Glutamatergic neuron (in vitro differentiated cells): ENCODE measurements at regions not wholly inside any gene's neighbourhood (a gene's known extent, or its start where the extent isn't known, plus 50 kb on each side); places are given as distances from the start of the nearest gene placed in this dataset.

ENCODE experiments used
- DNase-seq: peaks from one replicate; pipeline ENCODE4 v3.0.0; 2022
- H3K27ac Mint-ChIP-seq: one replicate; pipeline ENCODE4 v1.8.0; 2020; ENCODE audit warnings: mild to moderate bottlenecking, mixed read lengths, inconsistent platforms; ENCODE audit not compliant: unreplicated experiment
- H3K27me3 Mint-ChIP-seq: one replicate; pipeline ENCODE4 v1.8.0; 2020; ENCODE audit warnings: mild to moderate bottlenecking, moderate library complexity, mixed read lengths, inconsistent platforms; ENCODE audit not compliant: unreplicated experiment
- H3K36me3 Mint-ChIP-seq: one replicate; pipeline ENCODE4 v1.8.0; 2020; ENCODE audit warnings: mild to moderate bottlenecking, mixed read lengths, inconsistent platforms; ENCODE audit not compliant: unreplicated experiment
- H3K4me1 Mint-ChIP-seq: one replicate; pipeline ENCODE4 v1.8.0; 2020; ENCODE audit warnings: mild to moderate bottlenecking, low read depth, mixed read lengths, inconsistent platforms; ENCODE audit not compliant: unreplicated experiment
- H3K4me3 Mint-ChIP-seq: one replicate; pipeline ENCODE4 v1.8.0; 2020; ENCODE audit warnings: mild to moderate bottlenecking, mixed read lengths, inconsistent platforms; ENCODE audit not compliant: unreplicated experiment
- H3K9me3 Mint-ChIP-seq: one replicate; pipeline ENCODE4 v1.8.0; 2020; ENCODE audit warnings: mild to moderate bottlenecking, moderate library complexity, mixed read lengths, inconsistent platforms; ENCODE audit not compliant: unreplicated experiment
- CTCF ChIP-seq: fragments of 200-600 bp; sonication (generic); IDR thresholded peaks from one replicate; pipeline ENCODE4 v1.5.0; 2021; ENCODE audit not compliant: partially characterized antibody, unreplicated experiment

GRCh38 chr5:111859533-111860270 lies 102.7 kb upstream of the NREP start:
- H3K27ac Mint-ChIP-seq: no peak overlapping the region
- no peaks in the 10 kb centered on the region for H3K27me3 Mint-ChIP-seq
- no peak overlapping the region for H3K4me3 Mint-ChIP-seq
- H3K36me3 Mint-ChIP-seq: no peaks in the 10 kb centered on the region
- DNase-seq: no peak
- H3K4me1 Mint-ChIP-seq: no peaks in the 10 kb centered on the region
- peaks cover 1% of the 10 kb centered on the region for H3K9me3 Mint-ChIP-seq
- no peak for TF ChIP-seq CTCF

GRCh38 chr5:111859031-111859430 lies 102.0 kb upstream of the NREP start:
- H3K4me3 Mint-ChIP-seq: no peak overlapping the region
- H3K27ac Mint-ChIP-seq: no peak overlapping the region

DNA sequence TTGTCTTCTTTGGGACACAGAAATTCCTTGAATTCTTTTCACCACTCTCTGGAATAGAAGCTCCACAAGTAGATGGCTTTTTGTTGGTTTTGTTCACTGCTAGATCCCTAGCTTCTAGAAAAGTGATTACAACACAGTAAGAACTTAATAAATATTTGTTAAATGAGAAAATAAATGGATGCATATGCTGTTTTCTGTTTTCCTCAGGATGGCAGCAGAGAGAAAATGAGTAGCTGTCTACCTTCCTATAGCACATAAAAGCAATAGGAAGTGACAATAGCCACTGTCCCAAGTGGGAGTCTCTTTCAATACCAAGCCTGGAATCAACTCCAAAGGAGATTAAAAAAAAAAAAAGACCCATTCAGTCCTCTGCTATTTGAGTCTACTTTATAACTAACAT lies 100.6 kb upstream of the NREP start:
- no peak for TF ChIP-seq CTCF
- DNase-seq: no peak
- Mint-ChIP-seq H3K27ac (no peak overlapping the region), H3K27me3 (no peaks in the 10 kb centered on the region), H3K9me3 (peaks cover 1% of the 10 kb centered on the region), H3K36me3 (no peaks in the 10 kb centered on the region), H3K4me1 (peaks cover 6% of the 10 kb centered on the region), H3K4me3 (no peak overlapping the region)

More at GRCh38 chr5:111859031-111859430, 102.0 kb upstream of the NREP start:
- DNase-seq: no peak
- peaks cover 4% of the 10 kb centered on the region for H3K4me1 Mint-ChIP-seq
- peaks cover 1% of the 10 kb centered on the region for H3K9me3 Mint-ChIP-seq
- no peak for TF ChIP-seq CTCF
- no peaks in the 10 kb centered on the region for H3K36me3 Mint-ChIP-seq
- H3K27me3 Mint-ChIP-seq: no peaks in the 10 kb centered on the region

GRCh38 chr5:111856876-111857466 lies 100.0 kb upstream of the NREP start:
- Mint-ChIP-seq H3K9me3 (peaks cover 1% of the 10 kb centered on the region), H3K4me3 (no peak overlapping the region), H3K27ac (no peak overlapping the region), H3K27me3 (no peaks in the 10 kb centered on the region), H3K36me3 (no peaks in the 10 kb centered on the region), H3K4me1 (peaks cover 6% of the 10 kb centered on the region)
- no peak for TF ChIP-seq CTCF
- no peak for DNase-seq

GRCh38 chr5:111855356-111855755 lies 98.4 kb upstream of the NREP start:
- Mint-ChIP-seq H3K4me1 (peaks cover 6% of the 10 kb centered on the region), H3K27me3 (no peaks in the 10 kb centered on the region), H3K36me3 (no peaks in the 10 kb centered on the region), H3K4me3 (no peak overlapping the region), H3K9me3 (peaks cover under 1% of the 10 kb centered on the region), H3K27ac (no peak overlapping the region)
- no peak for DNase-seq
- TF ChIP-seq CTCF: no peak
